ENCODE measurements at regions not wholly inside any gene's neighbourhood (a gene's known extent, or its start where the extent isn't known, plus 50 kb on each side); places are given as distances from the start of the nearest gene placed in this dataset.

DNA sequence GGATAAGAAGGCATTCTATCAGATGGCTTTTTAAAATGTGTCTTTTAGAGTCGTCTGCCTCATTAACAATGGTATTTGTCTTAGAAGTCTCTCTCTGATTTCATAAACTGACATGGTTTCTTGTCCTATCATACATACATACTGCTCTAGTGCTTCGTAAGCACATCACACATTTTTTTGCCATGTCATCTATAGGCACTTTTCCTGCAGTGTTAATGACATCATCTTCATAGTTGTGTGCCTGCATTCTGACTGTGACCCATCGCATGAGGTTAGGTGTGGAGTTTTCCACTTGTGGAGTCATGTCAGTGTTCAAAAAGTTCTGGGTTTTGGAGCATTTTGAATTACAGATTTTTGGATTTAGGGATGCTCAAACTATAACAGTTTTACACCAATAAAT lies 361.6 kb upstream of the SPOCK3 start:
- Histone ChIP-seq H3K9me3 (ENCODE audit: low read length) (no peaks in the 10 kb centered on the region), H3K27me3 (ENCODE audit: insufficient read depth, low read length) (no peaks in the 10 kb centered on the region), H4K20me1 (ENCODE audit: insufficient read depth, low read length) (no peaks in the 10 kb centered on the region), H3K4me3 (ENCODE audit: low read depth, low read length, poor library complexity, severe bottlenecking) (no peak overlapping the region), H3F3A (ENCODE audit: insufficient read depth, low read length) (no peaks in the 10 kb centered on the region), H3K27ac (ENCODE audit: low read depth, low read length, poor library complexity, severe bottlenecking) (no peak overlapping the region), H3K9me2 (ENCODE audit: low read depth, low read length) (no peaks in the 10 kb centered on the region), H3K4me1 (ENCODE audit: insufficient read depth, low read length, severe bottlenecking) (no peaks in the 10 kb centered on the region), H3K79me2 (ENCODE audit: insufficient read depth, low read length) (no peaks in the 10 kb centered on the region), H3K4me2 (ENCODE audit: low read length) (no peak overlapping the region), H3K36me3 (ENCODE audit: insufficient read depth, low read length) (no peaks in the 10 kb centered on the region), H3K9ac (ENCODE audit: low read length) (no peak overlapping the region), H2AFZ (ENCODE audit: low read length) (no peak overlapping the region)
- TF ChIP-seq, protein P1, sequence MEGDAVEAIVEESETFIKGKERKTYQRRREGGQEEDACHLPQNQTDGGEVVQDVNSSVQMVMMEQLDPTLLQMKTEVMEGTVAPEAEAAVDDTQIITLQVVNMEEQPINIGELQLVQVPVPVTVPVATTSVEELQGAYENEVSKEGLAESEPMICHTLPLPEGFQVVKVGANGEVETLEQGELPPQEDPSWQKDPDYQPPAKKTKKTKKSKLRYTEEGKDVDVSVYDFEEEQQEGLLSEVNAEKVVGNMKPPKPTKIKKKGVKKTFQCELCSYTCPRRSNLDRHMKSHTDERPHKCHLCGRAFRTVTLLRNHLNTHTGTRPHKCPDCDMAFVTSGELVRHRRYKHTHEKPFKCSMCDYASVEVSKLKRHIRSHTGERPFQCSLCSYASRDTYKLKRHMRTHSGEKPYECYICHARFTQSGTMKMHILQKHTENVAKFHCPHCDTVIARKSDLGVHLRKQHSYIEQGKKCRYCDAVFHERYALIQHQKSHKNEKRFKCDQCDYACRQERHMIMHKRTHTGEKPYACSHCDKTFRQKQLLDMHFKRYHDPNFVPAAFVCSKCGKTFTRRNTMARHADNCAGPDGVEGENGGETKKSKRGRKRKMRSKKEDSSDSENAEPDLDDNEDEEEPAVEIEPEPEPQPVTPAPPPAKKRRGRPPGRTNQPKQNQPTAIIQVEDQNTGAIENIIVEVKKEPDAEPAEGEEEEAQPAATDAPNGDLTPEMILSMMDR (IDR thresholded peaks at IDR 0.05; ENCODE audit: low read length): no peak
- no peak for TF ChIP-seq EZH2 (IDR thresholded peaks at IDR 0.05; ENCODE audit: borderline replicate concordance, low read length)

DNA sequence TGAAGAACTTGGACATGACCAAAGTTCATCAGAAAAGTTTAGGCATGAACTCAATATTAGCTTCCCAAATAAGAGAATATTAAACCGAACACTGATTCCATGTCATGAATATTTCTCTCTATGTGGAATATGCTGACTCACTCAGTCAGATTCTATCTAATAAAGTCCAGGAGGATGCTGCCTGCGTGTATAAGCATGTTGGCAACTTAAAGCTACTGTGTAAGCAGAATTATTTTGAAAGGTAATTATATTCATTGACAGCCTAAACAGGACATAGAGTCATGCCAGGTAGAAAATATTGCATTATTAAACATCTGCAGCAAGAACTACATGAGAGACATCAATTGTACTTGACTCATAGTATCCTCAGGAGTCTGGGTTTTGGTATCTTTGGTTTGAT lies 367.9 kb upstream of the SPOCK3 start:
- H3K4me3 ChIP-seq (ENCODE audit: low read depth, low read length, poor library complexity, severe bottlenecking): no peak overlapping the region
- no peak overlapping the region for H2AFZ ChIP-seq (ENCODE audit: low read length)

DNA sequence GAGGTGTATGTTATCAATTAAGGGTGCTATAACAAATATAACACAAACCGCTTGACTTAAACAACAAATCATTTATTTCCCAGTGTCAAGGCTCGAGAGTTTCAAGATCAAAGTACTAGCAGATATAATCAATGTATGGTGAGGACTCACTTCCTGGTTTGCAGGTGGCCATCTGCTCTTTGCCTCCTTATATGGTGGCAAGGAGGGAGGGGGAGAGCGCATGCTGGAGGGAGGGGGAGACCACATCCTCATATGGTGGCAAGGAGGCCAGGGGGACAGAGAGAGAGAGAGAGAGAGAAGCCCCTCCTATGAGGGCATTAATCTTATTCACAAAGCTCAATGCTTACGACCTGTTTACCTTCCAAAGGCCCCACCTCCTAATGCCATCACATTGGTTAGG lies 372.3 kb upstream of the SPOCK3 start:
- TF ChIP-seq, protein P1 (IDR thresholded peaks at IDR 0.05; ENCODE audit: low read length): no peak
- TF ChIP-seq EZH2 (IDR thresholded peaks at IDR 0.05; ENCODE audit: borderline replicate concordance, low read length): no peak
- H3K9me3 ChIP-seq (ENCODE audit: low read length): no peaks in the 10 kb centered on the region

More for the DNA sequence above, 367.9 kb upstream of the SPOCK3 start:
- Histone ChIP-seq H3K79me2 (ENCODE audit: insufficient read depth, low read length) (no peaks in the 10 kb centered on the region), H3K9me3 (ENCODE audit: low read length) (no peaks in the 10 kb centered on the region), H3F3A (ENCODE audit: insufficient read depth, low read length) (no peaks in the 10 kb centered on the region), H3K36me3 (ENCODE audit: insufficient read depth, low read length) (no peaks in the 10 kb centered on the region), H4K20me1 (ENCODE audit: insufficient read depth, low read length) (no peaks in the 10 kb centered on the region), H3K27ac (ENCODE audit: low read depth, low read length, poor library complexity, severe bottlenecking) (no peak overlapping the region), H3K27me3 (ENCODE audit: insufficient read depth, low read length) (no peaks in the 10 kb centered on the region), H3K4me1 (ENCODE audit: insufficient read depth, low read length, severe bottlenecking) (no peaks in the 10 kb centered on the region), H3K4me2 (ENCODE audit: low read length) (no peak overlapping the region), H3K9me2 (ENCODE audit: low read depth, low read length) (no peaks in the 10 kb centered on the region), H3K9ac (ENCODE audit: low read length) (no peak overlapping the region)
- no peak for TF ChIP-seq EZH2 (IDR thresholded peaks at IDR 0.05; ENCODE audit: borderline replicate concordance, low read length)
- TF ChIP-seq, protein P1 (IDR thresholded peaks at IDR 0.05; ENCODE audit: low read length): no peak

More for the DNA sequence above, 372.3 kb upstream of the SPOCK3 start:
- Histone ChIP-seq H3F3A (ENCODE audit: insufficient read depth, low read length) (no peaks in the 10 kb centered on the region), H3K79me2 (ENCODE audit: insufficient read depth, low read length) (no peaks in the 10 kb centered on the region), H3K36me3 (ENCODE audit: insufficient read depth, low read length) (no peaks in the 10 kb centered on the region), H3K9me2 (ENCODE audit: low read depth, low read length) (no peaks in the 10 kb centered on the region), H4K20me1 (ENCODE audit: insufficient read depth, low read length) (no peaks in the 10 kb centered on the region), H3K4me2 (ENCODE audit: low read length) (no peak overlapping the region), H3K4me1 (ENCODE audit: insufficient read depth, low read length, severe bottlenecking) (no peaks in the 10 kb centered on the region), H3K4me3 (ENCODE audit: low read depth, low read length, poor library complexity, severe bottlenecking) (no peak overlapping the region), H3K27me3 (ENCODE audit: insufficient read depth, low read length) (no peaks in the 10 kb centered on the region), H2AFZ (ENCODE audit: low read length) (no peak overlapping the region), H3K9ac (ENCODE audit: low read length) (no peak overlapping the region), H3K27ac (ENCODE audit: low read depth, low read length, poor library complexity, severe bottlenecking) (no peak overlapping the region)
